GM19372 (cell line): ENCODE measurements at regions not wholly inside any gene's neighbourhood (a gene's known extent, or its start where the extent isn't known, plus 50 kb on each side); places are given as distances from the start of the nearest gene placed in this dataset.
"Not testable (repeated sequence)": the region's sequence is repeated elsewhere in the genome, so short reads cannot be mapped to it uniquely, and the experiment has no call there.

Experiments
- ATAC-seq: cut with Tn5 transposase; IDR thresholded peaks from one replicate; pipeline ENCODE4 v1.9.1; 2021; ENCODE audit warnings: mild to moderate bottlenecking, low read depth, moderate library complexity; ENCODE audit not compliant: unreplicated experiment

DNA sequence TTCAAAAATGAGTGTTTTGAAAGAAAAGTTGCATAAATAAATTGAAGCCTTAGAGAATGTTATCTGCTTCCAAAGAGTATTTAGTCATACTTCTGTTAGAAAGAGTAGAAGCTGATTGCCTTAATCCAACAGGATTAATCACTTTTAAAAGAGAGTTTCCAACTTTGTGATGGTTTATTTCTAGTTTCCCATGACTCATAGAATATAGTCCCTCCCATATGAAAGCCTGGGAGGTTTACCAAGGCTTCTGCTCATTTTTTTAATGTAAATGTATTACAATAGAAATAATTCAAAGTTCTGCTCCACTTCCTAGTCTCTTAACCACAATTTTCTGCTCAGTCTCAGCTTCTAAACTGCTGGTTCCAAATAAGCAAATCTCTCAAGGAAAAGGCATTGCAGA is 118.0 kb upstream of the IRAK1BP1 start:
- ATAC-seq = no peak

DNA sequence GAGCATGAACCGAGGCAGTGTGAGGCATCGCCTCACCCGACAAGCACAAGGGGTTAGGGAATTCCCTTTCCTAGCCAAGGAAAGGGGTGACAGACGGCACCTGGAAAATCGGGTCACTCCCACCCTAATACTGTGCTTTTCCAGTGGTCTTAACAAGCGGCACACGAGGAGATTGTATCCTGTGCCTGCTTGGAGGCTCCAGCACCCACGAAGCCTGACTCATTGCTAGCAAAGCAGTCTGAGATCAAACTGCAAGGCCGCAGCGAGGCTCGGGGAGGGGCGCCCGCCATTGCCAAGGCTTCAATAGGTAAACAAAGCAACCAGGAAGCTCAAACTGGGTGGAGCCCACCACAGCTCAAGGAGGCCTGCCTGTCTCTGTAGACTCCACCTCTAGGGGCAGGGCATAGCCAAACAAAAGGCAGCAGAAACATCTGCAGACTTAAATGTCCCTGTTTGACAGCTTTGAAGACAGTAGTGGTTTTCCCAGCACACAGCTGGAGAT is 109.0 kb upstream of the IRAK1BP1 start:
- not testable (repeated sequence) for ATAC-seq

DNA sequence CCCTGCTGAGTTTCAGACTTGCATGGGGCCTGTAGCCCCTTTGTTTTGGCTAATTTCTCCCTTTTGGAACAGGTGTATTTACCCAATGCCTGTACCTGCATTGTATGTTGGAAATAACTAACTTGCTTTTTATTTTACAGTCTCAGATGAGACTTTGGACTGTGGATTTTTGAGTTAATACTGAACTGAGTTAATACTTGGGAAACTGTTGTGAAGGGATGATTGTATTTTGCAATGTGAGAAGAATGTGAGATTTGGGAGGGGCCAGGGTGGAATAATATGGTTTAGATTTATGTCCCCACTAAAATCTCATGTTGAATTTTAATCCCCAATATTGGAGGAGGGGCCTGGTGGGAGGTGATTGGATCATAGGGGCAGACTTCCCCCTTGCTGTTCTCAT is 99.1 kb upstream of the IRAK1BP1 start:
- no peak for ATAC-seq

DNA sequence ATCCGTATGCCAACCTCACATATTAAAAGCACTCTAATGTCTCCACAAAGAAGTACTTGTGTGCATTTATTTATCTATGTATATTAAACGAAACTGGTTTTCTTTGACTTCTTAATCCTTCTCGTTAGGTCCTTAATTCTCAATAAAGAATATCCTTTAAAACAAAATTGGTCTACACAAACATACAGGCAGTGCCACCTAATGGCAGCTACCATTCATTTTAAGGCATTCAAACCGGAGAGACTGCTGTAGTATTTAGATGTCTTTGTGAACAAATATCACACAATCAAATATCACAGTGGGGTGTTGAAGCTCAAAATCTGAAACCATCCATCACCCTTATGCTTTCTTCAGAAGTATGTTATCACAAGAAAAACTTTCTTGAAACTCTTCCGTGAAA is 96.6 kb upstream of the IRAK1BP1 start:
- ATAC-seq = no peak

DNA sequence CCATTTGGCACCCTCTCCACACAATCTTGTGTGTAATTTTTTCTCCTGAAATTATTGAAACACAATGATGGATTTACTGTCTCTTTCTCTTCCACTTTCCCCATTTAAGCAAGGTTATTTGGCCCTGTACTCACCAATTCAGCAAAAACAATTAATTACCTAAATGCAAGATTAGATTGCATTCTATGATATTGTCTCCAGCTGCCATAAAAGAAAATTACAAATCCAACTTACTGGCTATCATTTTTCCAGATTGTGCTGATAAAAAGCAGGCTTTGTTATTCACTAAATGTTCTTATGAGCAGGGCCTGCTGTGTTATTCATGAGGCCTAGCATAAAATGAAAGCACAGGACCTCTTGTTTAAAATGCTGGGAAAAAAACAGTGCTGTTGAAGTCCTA is 95.8 kb upstream of the IRAK1BP1 start:
- no peak for ATAC-seq

DNA sequence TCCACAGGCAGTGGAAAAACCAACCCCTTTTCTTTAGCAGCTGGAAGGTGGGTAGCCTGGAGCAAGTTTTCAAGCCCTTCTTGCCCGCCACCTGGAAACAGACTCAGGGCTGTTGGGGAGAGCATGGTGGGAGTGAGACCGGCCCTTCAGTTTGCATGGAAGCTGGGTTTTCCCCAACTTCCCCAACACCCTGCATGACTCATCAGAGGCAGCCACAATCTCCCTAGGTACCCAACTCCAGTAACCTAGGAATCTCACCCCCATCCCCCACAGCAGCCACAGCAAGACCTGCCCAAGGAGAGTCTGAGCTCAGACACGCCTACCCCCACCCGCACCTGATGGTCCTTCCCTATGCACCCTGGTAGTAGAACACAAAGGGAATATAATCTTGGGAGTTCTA is 86.3 kb upstream of the IRAK1BP1 start:
- no peak for ATAC-seq

DNA sequence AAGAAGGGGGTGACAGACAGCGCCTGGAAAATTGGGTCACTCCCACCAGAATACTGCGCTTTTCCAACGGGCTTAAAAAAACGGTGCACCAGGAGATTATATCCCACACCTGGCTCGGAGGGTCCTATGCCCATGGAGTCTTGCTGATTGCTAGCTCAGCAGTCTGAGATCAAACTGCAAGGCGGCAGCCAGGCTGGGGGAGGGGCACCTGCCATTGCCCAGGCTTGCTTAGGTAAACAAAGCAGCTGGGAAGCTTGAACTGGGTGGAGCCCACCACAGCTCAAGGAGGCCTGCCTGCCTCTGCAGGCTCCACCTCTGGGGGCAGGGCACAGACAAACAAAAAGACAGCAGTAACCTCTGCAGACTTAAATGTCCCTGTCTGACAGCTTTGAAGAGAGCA is 84.0 kb upstream of the IRAK1BP1 start:
- not testable (repeated sequence) for ATAC-seq

DNA sequence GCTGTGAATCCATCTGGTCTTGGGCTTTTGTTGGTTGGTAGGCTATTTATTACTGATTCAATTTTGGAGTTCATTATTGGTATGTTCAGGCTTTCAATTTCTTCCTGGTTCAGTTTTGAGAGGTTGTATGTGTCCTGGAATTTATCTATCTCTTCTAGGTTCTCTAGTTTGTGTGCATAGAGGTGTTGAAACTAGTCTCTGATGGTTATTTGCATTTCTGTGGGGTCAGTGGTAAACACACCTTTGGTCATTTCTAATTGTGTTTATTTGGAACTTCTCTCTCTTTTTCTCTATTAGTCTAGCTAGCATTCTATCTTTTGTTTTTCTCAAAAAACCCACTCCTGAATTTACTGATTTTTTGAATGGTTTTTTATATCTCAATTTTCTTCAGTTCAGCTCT is 70.1 kb upstream of the IRAK1BP1 start:
- ATAC-seq = no peak

DNA sequence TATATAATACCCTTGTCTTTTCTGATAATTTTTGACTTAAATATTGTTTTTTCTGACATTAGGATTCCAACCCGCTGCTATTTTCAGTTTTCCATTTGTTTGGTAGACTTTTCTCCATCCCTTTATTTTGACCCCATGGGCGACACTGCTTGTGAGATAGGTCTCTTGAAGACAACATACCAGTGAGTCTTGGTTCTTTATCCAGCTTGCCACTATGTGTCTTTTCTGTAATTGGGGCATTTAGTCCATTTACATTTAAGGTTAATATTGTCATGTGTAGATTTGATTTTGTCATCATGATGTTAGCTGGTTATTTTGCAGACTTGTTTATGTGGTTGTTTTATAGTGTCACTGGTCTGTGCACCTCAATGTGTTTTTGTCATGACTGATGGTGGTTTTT is 67.7 kb upstream of the IRAK1BP1 start:
- no peak for ATAC-seq

DNA sequence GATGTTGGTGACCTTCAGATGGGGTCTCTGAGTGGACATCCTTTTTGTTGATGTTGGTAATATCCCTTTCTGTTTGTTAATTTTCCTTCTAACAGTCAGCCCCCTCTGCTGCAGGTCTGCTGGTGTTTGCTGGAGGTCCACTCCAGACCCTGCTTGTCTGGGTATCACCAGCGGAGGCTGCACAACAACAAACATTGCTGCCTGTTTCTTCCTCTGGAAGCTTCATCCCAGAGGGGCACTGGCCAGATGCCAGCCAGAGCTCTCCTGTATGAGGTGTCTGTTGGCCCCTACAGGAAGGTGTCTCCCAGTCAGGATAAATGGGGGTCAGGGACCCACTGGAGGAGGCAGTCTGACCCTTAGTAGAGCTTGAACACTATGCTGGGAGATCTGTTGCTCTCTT is 60.6 kb upstream of the IRAK1BP1 start:
- not testable (repeated sequence) for ATAC-seq

DNA sequence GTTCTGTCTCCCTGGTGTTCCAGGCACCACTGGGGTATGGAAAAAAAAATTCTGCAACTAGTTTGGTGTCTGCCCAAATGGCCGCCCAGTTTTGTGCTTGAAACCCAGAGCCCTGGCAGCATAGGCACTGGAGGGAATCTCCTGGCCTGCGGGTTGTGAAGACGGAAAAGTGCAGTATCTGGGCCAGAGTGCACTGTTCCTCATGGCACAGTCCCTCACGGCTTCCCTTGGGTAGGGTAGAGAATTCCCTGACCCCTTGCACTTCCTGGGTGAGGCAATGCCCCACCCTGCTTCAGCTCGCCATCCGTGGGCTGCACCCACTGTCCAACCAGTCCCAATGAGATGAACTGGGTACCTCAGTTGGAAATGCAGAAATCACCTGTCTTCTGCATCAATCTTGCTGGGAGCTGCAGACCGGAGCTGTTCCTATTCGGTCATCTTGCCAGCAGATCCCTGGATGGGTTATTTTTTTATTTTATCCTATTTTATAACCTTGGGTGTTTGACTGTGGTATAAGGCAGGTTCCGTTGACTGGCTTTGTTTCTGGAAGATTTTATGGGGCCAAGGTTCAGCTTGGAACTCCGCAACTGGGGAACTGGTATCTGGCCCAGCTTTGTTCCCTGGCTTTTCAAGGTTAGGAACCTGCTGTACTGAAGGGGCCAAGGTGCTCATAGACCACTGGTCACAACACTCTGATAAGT is 59.5 kb upstream of the IRAK1BP1 start:
- not testable (repeated sequence) for ATAC-seq

DNA sequence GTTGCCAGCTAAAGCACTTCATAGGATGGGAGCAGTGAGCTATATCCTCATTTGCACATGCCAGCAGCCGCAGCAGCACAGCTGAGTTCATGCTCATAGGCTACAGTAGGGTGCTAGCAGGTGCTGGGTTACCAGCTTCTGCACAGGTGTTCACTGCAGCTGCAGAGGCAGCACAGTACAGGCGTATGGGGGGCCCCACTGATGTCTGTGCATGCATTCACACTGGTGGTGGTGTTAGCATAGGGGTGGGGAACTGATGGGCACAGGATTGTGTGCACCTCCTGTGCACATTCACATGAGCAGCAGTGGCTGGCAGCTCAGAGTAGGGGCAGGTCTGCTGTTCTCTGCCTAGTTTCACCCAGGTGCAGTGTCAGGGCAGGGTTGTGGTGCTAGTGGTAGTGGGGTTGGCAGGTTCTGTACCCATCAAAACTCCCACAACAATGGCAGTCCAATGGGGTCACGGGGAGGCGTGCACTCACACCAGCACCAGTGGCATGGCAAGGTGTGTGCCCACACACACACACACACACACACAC is 58.9 kb upstream of the IRAK1BP1 start:
- ATAC-seq = no peak

DNA sequence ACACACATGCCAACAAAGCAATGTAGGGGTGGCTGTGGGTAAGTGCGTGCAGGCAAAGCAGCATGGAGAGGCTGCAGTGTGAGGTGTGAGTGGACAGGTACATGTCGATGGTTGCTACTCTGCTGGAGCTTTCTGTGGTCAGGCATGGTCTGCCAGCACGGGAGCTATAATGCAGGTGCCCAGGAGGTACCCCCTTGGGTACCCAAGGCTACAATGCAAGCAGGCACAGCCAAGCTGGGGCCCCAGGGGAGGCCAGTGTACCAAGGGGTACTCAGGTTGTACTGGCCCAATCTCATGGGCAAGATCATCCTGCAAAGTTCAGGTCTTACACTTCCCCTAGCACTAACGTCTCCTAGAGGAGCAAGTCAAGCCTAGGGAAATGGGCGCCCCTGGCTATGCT is 58.4 kb upstream of the IRAK1BP1 start:
- ATAC-seq = no peak

DNA sequence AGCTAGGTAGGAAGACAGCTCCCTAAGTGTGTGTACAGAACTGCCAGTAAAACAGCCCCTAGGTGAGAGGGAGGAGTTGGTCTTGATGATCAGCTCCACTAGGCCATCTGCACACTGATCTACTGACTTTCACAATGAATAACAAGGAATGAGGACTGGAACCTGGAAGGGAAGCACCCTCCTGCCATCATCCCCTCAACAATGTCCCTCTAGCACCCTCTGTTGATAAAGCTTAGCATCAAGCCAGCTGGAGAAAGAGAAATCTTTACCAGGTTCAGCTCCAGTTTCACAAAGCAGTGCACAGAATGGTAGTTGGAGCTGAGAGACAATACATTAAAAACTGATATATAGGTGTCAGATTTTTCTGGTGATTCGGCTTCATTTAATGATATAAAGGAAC is 57.2 kb upstream of the IRAK1BP1 start:
- no peak for ATAC-seq

DNA sequence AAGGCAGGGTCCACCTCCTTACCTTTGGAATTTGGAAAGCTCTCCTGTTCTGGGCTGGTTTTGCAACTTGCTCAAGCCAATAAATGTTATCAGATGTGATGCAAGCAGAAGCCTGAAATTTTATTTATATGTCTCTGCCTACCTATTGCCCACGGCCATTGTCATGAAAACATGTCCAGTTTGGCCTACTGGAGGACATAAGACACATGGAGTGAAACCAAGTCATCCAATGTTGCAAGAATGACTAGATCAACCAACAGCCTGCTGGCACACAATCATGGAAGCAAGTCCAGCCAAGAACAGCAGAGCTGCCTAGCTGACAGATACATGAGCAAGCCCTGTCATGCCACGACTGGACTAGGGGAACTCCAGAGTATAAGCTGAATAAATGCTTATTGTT is 56.7 kb upstream of the IRAK1BP1 start:
- ATAC-seq = no peak
